ENCODE measurements at regions not wholly inside any gene's neighbourhood (a gene's known extent, or its start where the extent isn't known, plus 50 kb on each side); places are given as distances from the start of the nearest gene placed in this dataset.

DNA sequence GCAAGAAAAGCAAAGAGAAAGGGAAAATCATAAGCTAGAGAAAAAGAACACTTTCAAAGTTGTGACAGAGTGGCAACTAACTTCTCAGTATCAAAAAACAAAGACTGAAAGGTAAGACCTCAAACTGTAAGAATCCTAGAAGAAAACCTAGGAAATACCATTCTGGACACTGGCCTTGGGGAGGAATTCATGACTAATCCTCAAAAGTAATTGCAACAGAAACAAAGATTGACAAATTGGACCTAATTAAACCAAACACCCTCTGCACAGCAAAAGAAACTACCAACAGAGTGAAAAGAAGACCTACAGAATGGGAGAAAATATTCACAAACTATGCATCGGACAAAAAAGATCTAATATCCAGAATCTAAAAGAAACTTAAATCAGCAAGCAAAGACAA, 79.1 kb downstream of the FEM1C start:
- no peak for TF ChIP-seq POLR2A (IDR thresholded peaks at IDR 0.05)
- TF ChIP-seq, protein P1, sequence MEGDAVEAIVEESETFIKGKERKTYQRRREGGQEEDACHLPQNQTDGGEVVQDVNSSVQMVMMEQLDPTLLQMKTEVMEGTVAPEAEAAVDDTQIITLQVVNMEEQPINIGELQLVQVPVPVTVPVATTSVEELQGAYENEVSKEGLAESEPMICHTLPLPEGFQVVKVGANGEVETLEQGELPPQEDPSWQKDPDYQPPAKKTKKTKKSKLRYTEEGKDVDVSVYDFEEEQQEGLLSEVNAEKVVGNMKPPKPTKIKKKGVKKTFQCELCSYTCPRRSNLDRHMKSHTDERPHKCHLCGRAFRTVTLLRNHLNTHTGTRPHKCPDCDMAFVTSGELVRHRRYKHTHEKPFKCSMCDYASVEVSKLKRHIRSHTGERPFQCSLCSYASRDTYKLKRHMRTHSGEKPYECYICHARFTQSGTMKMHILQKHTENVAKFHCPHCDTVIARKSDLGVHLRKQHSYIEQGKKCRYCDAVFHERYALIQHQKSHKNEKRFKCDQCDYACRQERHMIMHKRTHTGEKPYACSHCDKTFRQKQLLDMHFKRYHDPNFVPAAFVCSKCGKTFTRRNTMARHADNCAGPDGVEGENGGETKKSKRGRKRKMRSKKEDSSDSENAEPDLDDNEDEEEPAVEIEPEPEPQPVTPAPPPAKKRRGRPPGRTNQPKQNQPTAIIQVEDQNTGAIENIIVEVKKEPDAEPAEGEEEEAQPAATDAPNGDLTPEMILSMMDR (IDR thresholded peaks at IDR 0.05) = no peak
